Loucy (cell line): ENCODE measurements at regions not wholly inside any gene's neighbourhood (a gene's known extent, or its start where the extent isn't known, plus 50 kb on each side); places are given as distances from the start of the nearest gene placed in this dataset.
A peak's percentile ranks its signal among the peaks of the same experiment; 100 is the strongest.

ENCODE experiments used
- H2AFZ ChIP-seq: fragments of 200-600 bp; sonication (generic); 2 replicates; pipeline ENCODE4 v1.6.0; 2016; ENCODE audit warnings: antibody characterized with exemption, mild to moderate bottlenecking, low read length, moderate library complexity
- H3F3A ChIP-seq: fragments of 200-600 bp; 2 replicates; pipeline ENCODE4 v1.6.0; 2016; ENCODE audit warnings: antibody characterized with exemption, low read depth, mild to moderate bottlenecking
- H3K27me3 ChIP-seq: fragments of 200-600 bp; sonication (generic); 2 replicates; pipeline ENCODE4 v1.6.1; 2014; ENCODE audit warnings: low read length, mild to moderate bottlenecking; ENCODE audit not compliant: insufficient read depth, poor library complexity, severe bottlenecking
- H3K36me3 ChIP-seq: fragments of 200-600 bp; sonication (generic); 2 replicates; pipeline ENCODE4 v1.6.1; 2016; ENCODE audit warnings: low read length; ENCODE audit not compliant: insufficient read depth
- H3K4me1 ChIP-seq: fragments of 200-600 bp; sonication (generic); 2 replicates; pipeline ENCODE4 v1.5.1; 2014; ENCODE audit warnings: low read length, mild to moderate bottlenecking; ENCODE audit not compliant: insufficient read depth, poor library complexity, severe bottlenecking
- H3K4me2 ChIP-seq: fragments of 200-600 bp; sonication (generic); 2 replicates; pipeline ENCODE4 v1.6.0; 2014; ENCODE audit warnings: antibody characterized with exemption, low read length, low read depth, mild to moderate bottlenecking; ENCODE audit not compliant: poor library complexity, severe bottlenecking
- H3K4me3 ChIP-seq: fragments of 200-600 bp; sonication (generic); 2 replicates; pipeline ENCODE4 v1.5.1; 2014; ENCODE audit warnings: low read length, mild to moderate bottlenecking, mixed read lengths; ENCODE audit not compliant: poor library complexity, severe bottlenecking
- H3K79me2 ChIP-seq: fragments of 200-600 bp; sonication (generic); 2 replicates; pipeline ENCODE4 v1.6.1; 2014; ENCODE audit warnings: low read length; ENCODE audit not compliant: insufficient read depth
- H3K9ac ChIP-seq: fragments of 200-600 bp; sonication (generic); 2 replicates; pipeline ENCODE4 v1.6.0; 2014; ENCODE audit warnings: mild to moderate bottlenecking, low read depth, low read length, moderate library complexity; ENCODE audit not compliant: poor library complexity, severe bottlenecking
- H3K9me2 ChIP-seq: fragments of 200-600 bp; sonication (generic); replicated peaks from 2 replicates; pipeline ENCODE4 v1.6.1; 2016; ENCODE audit warnings: low read depth, low read length, mixed read lengths
- H3K9me3 ChIP-seq: fragments of 200-600 bp; sonication (generic); 2 replicates; pipeline ENCODE4 v1.6.1; 2014; ENCODE audit warnings: mild to moderate bottlenecking, antibody characterized with exemption, low read length, low read depth; ENCODE audit not compliant: insufficient read depth
- H4K20me1 ChIP-seq: fragments of 200-600 bp; sonication (generic); 2 replicates; pipeline ENCODE4 v1.6.0; 2014; ENCODE audit warnings: antibody characterized with exemption, low read length, mild to moderate bottlenecking; ENCODE audit not compliant: insufficient read depth, poor library complexity, severe bottlenecking
- CTCF ChIP-seq: fragments of 200-600 bp; sonication (generic); conservative IDR thresholded peaks from 2 replicates; pipeline ENCODE4 v1.5.1; 2014; ENCODE audit warnings: mild to moderate bottlenecking, antibody characterized with exemption, low read length
- EZH2phosphoT487 ChIP-seq: fragments of 200-600 bp; IDR thresholded peaks from 2 replicates; pipeline ENCODE4 v1.6.1; 2018; ENCODE audit warnings: antibody characterized with exemption, mild to moderate bottlenecking, moderate library complexity, borderline replicate concordance

- Histone ChIP-seq H3K79me2 (no peaks in the 10 kb centered on the region), H3K9me2 (no peaks in the 10 kb centered on the region), H3K36me3 (no peaks in the 10 kb centered on the region), H3K4me2 (no peak overlapping the region), H2AFZ (peak overlapping the region; percentile 45; the same call in 1 of the 2 replicates), H3K4me1 (peaks cover 53% of the 10 kb centered on the region), H4K20me1 (no peaks in the 10 kb centered on the region), H3F3A (no peaks in the 10 kb centered on the region), H3K9me3 (no peaks in the 10 kb centered on the region), H3K9ac (no peak overlapping the region), H3K27me3 (no peaks in the 10 kb centered on the region), H3K4me3 (no peak overlapping the region)
- TF ChIP-seq CTCF (no peak), EZH2phosphoT487 (no peak)
Observed at GRCh38 chr13:24627090-24627714, 53.0 kb upstream of the ATP12A start.

- no peaks in the 10 kb centered on the region for H3K36me3 ChIP-seq
- peaks cover 57% of the 10 kb centered on the region for H3K4me1 ChIP-seq
- no peak overlapping the region; the same call in 1 of the 2 replicates for H2AFZ ChIP-seq
Observed at GRCh38 chr13:24627946-24628345, 52.3 kb upstream of the ATP12A start.

GRCh38 chr13:24629320-24629719 is 50.9 kb upstream of the ATP12A start:
- no peaks in the 10 kb centered on the region for H3K79me2 ChIP-seq

More at GRCh38 chr13:24627946-24628345, 52.3 kb upstream of the ATP12A start:
- H3K9me3 ChIP-seq = no peaks in the 10 kb centered on the region
- H4K20me1 ChIP-seq = no peaks in the 10 kb centered on the region
- no peaks in the 10 kb centered on the region for H3F3A ChIP-seq
- H3K79me2 ChIP-seq = no peaks in the 10 kb centered on the region
- TF ChIP-seq EZH2phosphoT487 (no peak), CTCF (0 out of 2 replicates have a peak, but pooled peaks have one; percentile 11)
- H3K9ac ChIP-seq = no peak overlapping the region
- no peaks in the 10 kb centered on the region for H3K27me3 ChIP-seq
- no peaks in the 10 kb centered on the region for H3K9me2 ChIP-seq
- no peak overlapping the region for H3K4me2 ChIP-seq
- H3K4me3 ChIP-seq = no peak overlapping the region

More at GRCh38 chr13:24629320-24629719, 50.9 kb upstream of the ATP12A start:
- H3K27me3 ChIP-seq = no peaks in the 10 kb centered on the region
- H3K4me3 ChIP-seq = no peak overlapping the region
- H3K9me2 ChIP-seq = no peaks in the 10 kb centered on the region
- H3K36me3 ChIP-seq = no peaks in the 10 kb centered on the region
- H3K4me1 ChIP-seq = peaks cover 66% of the 10 kb centered on the region
- no peaks in the 10 kb centered on the region for H3F3A ChIP-seq
- H4K20me1 ChIP-seq = no peaks in the 10 kb centered on the region
- TF ChIP-seq CTCF (no peak), EZH2phosphoT487 (no peak)
- H2AFZ ChIP-seq = no peak overlapping the region
- H3K4me2 ChIP-seq = no peak overlapping the region
- H3K9ac ChIP-seq = no peak overlapping the region
- H3K9me3 ChIP-seq = no peaks in the 10 kb centered on the region
